ENCODE measurements at regions not wholly inside any gene's neighbourhood (a gene's known extent, or its start where the extent isn't known, plus 50 kb on each side); places are given as distances from the start of the nearest gene placed in this dataset.

GRCh38 chr21:25515484-25516405 is 91.5 kb downstream of the MRPL39 start:
- H3K4me3 ChIP-seq (ENCODE audit: low read depth, low read length): no peak overlapping the region
- H3K4me1 ChIP-seq (ENCODE audit: control insufficient read depth, insufficient read depth, low read length): no peaks in the 10 kb centered on the region
- no peaks in the 10 kb centered on the region for H3K9me3 ChIP-seq (ENCODE audit: control insufficient read depth, insufficient read depth, low read depth, low read length)
- no peak overlapping the region for H3K27ac ChIP-seq (ENCODE audit: extremely low read depth, low read depth, low read length)
- ChIA-PET CTCF (no interaction called here), POLR2A (no interaction called here)
- no peak for TF ChIP-seq ZNF16 (tag by site-specific recombination; IDR thresholded peaks at IDR 0.05; ENCODE audit: low read depth)
- TF ChIP-seq ZNF174 (tag by site-specific recombination; IDR thresholded peaks at IDR 0.05): no peak
- no peak for TF ChIP-seq ZFP69B (tag by site-specific recombination; IDR thresholded peaks at IDR 0.05)
- TF ChIP-seq BCL11B (tag by site-specific recombination; IDR thresholded peaks at IDR 0.05; ENCODE audit: low read depth): no peak
- TF ChIP-seq ZNF529 (tag by site-specific recombination; IDR thresholded peaks at IDR 0.05; ENCODE audit: insufficient replicate concordance): no peak
- TF ChIP-seq ZNF580 (tag by site-specific recombination; IDR thresholded peaks at IDR 0.05): no peak
- TF ChIP-seq ZSCAN4 (tag by site-specific recombination; IDR thresholded peaks at IDR 0.05): no peak
- no peak for TF ChIP-seq ZNF221 (tag by site-specific recombination; IDR thresholded peaks at IDR 0.05; ENCODE audit: borderline replicate concordance)
- no peak for TF ChIP-seq ZNF701 (tag by site-specific recombination; IDR thresholded peaks at IDR 0.05)
- TF ChIP-seq ZNF704 (tag by site-specific recombination; IDR thresholded peaks at IDR 0.05): no peak
- H3K36me3 ChIP-seq (ENCODE audit: control insufficient read depth in 2 of 2, insufficient read depth in 1 of 2, low read length in 2 of 2): no peaks in the 10 kb centered on the region

GRCh38 chr21:25513810-25514209 is 93.5 kb downstream of the MRPL39 start:
- ChIA-PET CTCF (no interaction called here), POLR2A (no interaction called here)
- Histone ChIP-seq H3K27ac (ENCODE audit: extremely low read depth, low read depth, low read length) (no peak overlapping the region), H3K4me3 (ENCODE audit: low read depth, low read length) (no peak overlapping the region), H3K36me3 (ENCODE audit: control insufficient read depth in 2 of 2, insufficient read depth in 1 of 2, low read length in 2 of 2) (no peaks in the 10 kb centered on the region), H3K4me1 (ENCODE audit: control insufficient read depth, insufficient read depth, low read length) (no peaks in the 10 kb centered on the region), H3K9me3 (ENCODE audit: control insufficient read depth, insufficient read depth, low read depth, low read length) (no peaks in the 10 kb centered on the region)
- TF ChIP-seq ZNF555 (tag by site-specific recombination; conservative IDR thresholded peaks at IDR 0.05) (no peak), ZBTB17 (tag by site-specific recombination; IDR thresholded peaks at IDR 0.05) (no peak), ZFP37 (tag by site-specific recombination; IDR thresholded peaks at IDR 0.05) (no peak), ZNF48 (tag by site-specific recombination; IDR thresholded peaks at IDR 0.05) (no peak), ZNF776 (tag by site-specific recombination; IDR thresholded peaks at IDR 0.05; ENCODE audit: borderline replicate concordance) (no peak), ZNF664 (tag by site-specific recombination; IDR thresholded peaks at IDR 0.05) (no peak)

GRCh38 chr21:25512095-25513081 is 94.9 kb downstream of the MRPL39 start:
- no peaks in the 10 kb centered on the region for H3K36me3 ChIP-seq (ENCODE audit: control insufficient read depth in 2 of 2, insufficient read depth in 1 of 2, low read length in 2 of 2)
- H3K4me1 ChIP-seq (ENCODE audit: control insufficient read depth, insufficient read depth, low read length): no peaks in the 10 kb centered on the region
- POLR2A ChIA-PET: interaction anchor here (0.7 kb wide), 1 partner anchor 34 kb away, joined by 3 read pairs; no protein-coding TSS in a partner anchor
- CTCF ChIA-PET: no interaction called here
- H3K27ac ChIP-seq (ENCODE audit: extremely low read depth, low read depth, low read length): no peak overlapping the region
- H3K9me3 ChIP-seq (ENCODE audit: control insufficient read depth, insufficient read depth, low read depth, low read length): no peaks in the 10 kb centered on the region
- no peak overlapping the region for H3K4me3 ChIP-seq (ENCODE audit: low read depth, low read length)
- no peak for TF ChIP-seq ZSCAN5A (tag by site-specific recombination; IDR thresholded peaks at IDR 0.05)
- TF ChIP-seq ZNF423 (tag by site-specific recombination; IDR thresholded peaks at IDR 0.05): no peak
- TF ChIP-seq ZNF391 (tag by site-specific recombination; IDR thresholded peaks at IDR 0.05; ENCODE audit: borderline replicate concordance, low read depth): no peak
- TF ChIP-seq SCRT1 (tag by site-specific recombination; IDR thresholded peaks at IDR 0.05; ENCODE audit: borderline replicate concordance): no peak
- no peak for TF ChIP-seq ZNF398 (tag by site-specific recombination; IDR thresholded peaks at IDR 0.05)
- no peak for TF ChIP-seq ZNF341 (tag by site-specific recombination; IDR thresholded peaks at IDR 0.05; ENCODE audit: low read depth)
- no peak for TF ChIP-seq SP7 (tag by site-specific recombination; IDR thresholded peaks at IDR 0.05)
- no peak for TF ChIP-seq ZNF133 (tag by site-specific recombination; IDR thresholded peaks at IDR 0.05)

Measured in HEK293 (cell line).